Fibroblast of lung (primary cell): ENCODE measurements at regions not wholly inside any gene's neighbourhood (a gene's known extent, or its start where the extent isn't known, plus 50 kb on each side); places are given as distances from the start of the nearest gene placed in this dataset.

Source experiments
- CTCF ChIP-seq, 2 donors: IDR thresholded peaks in 1 of 2; conservative IDR thresholded peaks in 1 of 2; 1 replicate in 1 of 2; 2 replicates in 1 of 2; pipeline ENCODE4 v1.5.1; 2011 to 2012; ENCODE audit warnings: low read length in 2 of 2, control low read depth in 1 of 2, inconsistent platforms in 1 of 2, low read depth in 1 of 2, mild to moderate bottlenecking in 1 of 2
- EZH2 ChIP-seq: IDR thresholded peaks from 2 replicates; pipeline ENCODE4 v1.5.1; 2012; ENCODE audit warnings: low read length, control low read depth, mild to moderate bottlenecking; ENCODE audit errors: missing control alignments

GRCh38 chr4:111678908-111679307, 466.3 kb upstream of the FAM241A start:
- no peak for TF ChIP-seq CTCF (conservative IDR thresholded peaks at IDR 0.05 in 1 of 2, IDR thresholded peaks at IDR 0.05 in 1 of 2; ENCODE audit: low read depth in 1 of 2, low read length in 2 of 2)
- TF ChIP-seq EZH2: no peak
